B cell (primary cell): ENCODE measurements at regions not wholly inside any gene's neighbourhood (a gene's known extent, or its start where the extent isn't known, plus 50 kb on each side); places are given as distances from the start of the nearest gene placed in this dataset.

Experiments used
- CTCF ChIP-seq: fragments of 200-600 bp; IDR thresholded peaks from one replicate; pipeline ENCODE4 v1.8.0; 2022; ENCODE audit warnings: antibody characterized with exemption, mild to moderate bottlenecking
- EZH2 ChIP-seq: IDR thresholded peaks from 2 replicates; pipeline ENCODE4 v1.6.1; 2012; ENCODE audit warnings: borderline replicate concordance, low read depth, mild to moderate bottlenecking, moderate library complexity, low read length; ENCODE audit not compliant: insufficient read depth, poor library complexity, severe bottlenecking

GRCh38 chr1:232531291-232531690 is 98.6 kb downstream of the SIPA1L2 start:
- TF ChIP-seq CTCF (no peak), EZH2 (no peak)
